Central memory CD8-positive, alpha-beta T cell (primary cell): ENCODE measurements at regions not wholly inside any gene's neighbourhood (a gene's known extent, or its start where the extent isn't known, plus 50 kb on each side); places are given as distances from the start of the nearest gene placed in this dataset.

Experiments
- ATAC-seq: fragments of 150-1000 bp; cut with Tn5 transposase; replicated peaks from 2 replicates; pipeline ENCODE4 v1.10.0; 2022; ENCODE audit warnings: mild to moderate bottlenecking, moderate FRiP score, moderate number of reproducible peaks; ENCODE audit not compliant: poor library complexity, severe bottlenecking; ENCODE audit errors: extremely low read depth
- DNase-seq, 2 donors: peaks; one replicate each; pipeline ENCODE4 v3.0.0; 2021; ENCODE audit warnings: low spot score in 2 of 2
- H3K27ac Mint-ChIP-seq: one replicate; pipeline ENCODE4 v1.8.0; 2022; ENCODE audit warnings: low read depth, mild to moderate bottlenecking, moderate library complexity, mixed read lengths
- H3K27me3 Mint-ChIP-seq: one replicate; pipeline ENCODE4 v1.8.0; 2022; ENCODE audit warnings: mixed read lengths
- H3K36me3 Mint-ChIP-seq: one replicate; pipeline ENCODE4 v1.8.0; 2022; ENCODE audit warnings: mild to moderate bottlenecking, moderate library complexity, mixed read lengths; ENCODE audit not compliant: insufficient read depth
- H3K4me1 Mint-ChIP-seq: one replicate; pipeline ENCODE4 v1.8.0; 2022; ENCODE audit warnings: mixed read lengths
- H3K4me3 Mint-ChIP-seq: one replicate; pipeline ENCODE4 v1.8.0; 2022; ENCODE audit warnings: mild to moderate bottlenecking, moderate library complexity, mixed read lengths
- H3K9me3 Mint-ChIP-seq: one replicate; pipeline ENCODE4 v1.8.0; 2022; ENCODE audit warnings: mixed read lengths

- no peaks in the 10 kb centered on the region for H3K27me3 Mint-ChIP-seq
- H3K27ac Mint-ChIP-seq = no peak overlapping the region
- no peaks in the 10 kb centered on the region for H3K4me1 Mint-ChIP-seq
- ATAC-seq = no peak
- no peak for DNase-seq
- H3K4me3 Mint-ChIP-seq = no peak overlapping the region
- H3K36me3 Mint-ChIP-seq = no peaks in the 10 kb centered on the region
- no peaks in the 10 kb centered on the region for H3K9me3 Mint-ChIP-seq
Observed at GRCh38 chrX:45261005-45261404, 60.3 kb upstream of the DIPK2B start.

- no peaks in the 10 kb centered on the region for H3K9me3 Mint-ChIP-seq
- H3K4me1 Mint-ChIP-seq = no peaks in the 10 kb centered on the region
- no peak overlapping the region for H3K27ac Mint-ChIP-seq
- H3K27me3 Mint-ChIP-seq = no peaks in the 10 kb centered on the region
- H3K4me3 Mint-ChIP-seq = no peak overlapping the region
- no peaks in the 10 kb centered on the region for H3K36me3 Mint-ChIP-seq
- DNase-seq (no peak), ATAC-seq (no peak)
Observed at GRCh38 chrX:45258731-45259402, 58.2 kb upstream of the DIPK2B start.
